Cardiac septum (tissue), 1 donor: ENCODE measurements at regions not wholly inside any gene's neighbourhood (a gene's known extent, or its start where the extent isn't known, plus 50 kb on each side); places are given as distances from the start of the nearest gene placed in this dataset.
"Not testable (repeated sequence)": the region's sequence is repeated elsewhere in the genome, so short reads cannot be mapped to it uniquely, and the experiment has no call there.

Experiments
- DNase-seq: peaks from one replicate; pipeline ENCODE4 v3.0.0-alpha.2; 2020; ENCODE audit warnings: low spot score
- intact Hi-C: fragments of 100-400 bp; cut with DNase I; formaldehyde crosslinking; loops from one replicate; pipeline ENCODE4 v1.14.0; 2022
- donor health status: DM: no; HTN: no; CAD: no.

DNA sequence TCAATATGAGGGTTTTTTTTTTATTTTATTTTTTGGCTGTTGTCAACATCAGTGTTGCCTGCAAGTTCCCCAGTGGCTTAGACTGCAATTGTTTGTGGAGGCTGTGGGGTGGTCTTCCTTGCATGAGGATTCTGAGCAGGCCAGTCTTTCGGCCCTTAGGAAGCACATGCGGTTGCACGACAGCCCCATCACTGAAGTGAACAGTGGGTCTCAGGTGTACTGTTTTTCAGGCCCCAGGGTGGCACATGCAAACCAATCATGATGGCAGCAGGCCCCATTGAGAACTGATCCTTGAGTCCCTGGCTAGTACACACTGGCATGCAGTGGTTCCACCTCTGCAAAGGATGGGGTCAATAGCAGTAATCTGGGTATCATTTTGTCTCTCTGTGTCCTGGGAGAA is 768.7 kb downstream of the EPHA3 start:
- no peak for DNase-seq
- intact Hi-C loops = no loop called here

DNA sequence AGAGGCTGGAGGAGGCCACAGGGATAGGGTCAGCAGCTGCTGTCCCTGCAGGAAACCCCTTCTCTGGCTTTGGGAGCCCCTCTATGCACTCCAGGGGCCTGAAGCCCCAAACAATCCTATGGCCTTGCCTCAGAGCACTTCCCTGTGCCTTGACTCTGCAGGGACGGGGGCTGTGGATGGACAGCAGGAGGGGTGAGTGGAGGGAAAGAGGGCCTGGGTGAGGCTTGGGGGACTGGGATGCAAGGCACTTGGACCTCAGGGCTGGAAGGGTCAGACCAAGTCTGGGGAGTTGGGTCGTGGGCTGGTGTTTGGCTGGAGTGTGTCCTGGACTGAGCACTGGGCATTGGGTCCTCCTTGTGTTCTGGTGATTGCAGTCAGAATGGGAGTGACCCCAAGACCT is 769.8 kb downstream of the EPHA3 start:
- intact Hi-C loops = no loop called here
- DNase-seq = no peak

DNA sequence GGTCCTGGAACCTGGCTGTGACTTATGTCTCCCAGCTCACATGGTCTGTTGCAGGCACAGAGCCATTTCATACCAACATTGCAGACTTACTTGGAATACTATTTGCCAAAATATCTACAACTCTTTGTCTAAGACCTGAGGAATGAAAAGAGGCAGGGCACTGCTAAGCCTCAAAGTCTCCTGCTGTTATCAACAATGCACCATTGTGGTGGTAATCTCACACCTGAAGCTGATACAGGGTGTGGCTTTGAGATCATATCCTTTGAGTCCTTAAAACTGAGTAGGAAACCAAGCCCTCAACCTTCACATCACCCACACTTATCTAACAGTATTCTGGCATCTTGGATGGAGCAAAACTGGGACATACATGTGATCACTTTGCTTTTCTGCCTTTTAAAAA is 782.0 kb downstream of the EPHA3 start:
- DNase-seq = no peak
- intact Hi-C loops = no loop called here

DNA sequence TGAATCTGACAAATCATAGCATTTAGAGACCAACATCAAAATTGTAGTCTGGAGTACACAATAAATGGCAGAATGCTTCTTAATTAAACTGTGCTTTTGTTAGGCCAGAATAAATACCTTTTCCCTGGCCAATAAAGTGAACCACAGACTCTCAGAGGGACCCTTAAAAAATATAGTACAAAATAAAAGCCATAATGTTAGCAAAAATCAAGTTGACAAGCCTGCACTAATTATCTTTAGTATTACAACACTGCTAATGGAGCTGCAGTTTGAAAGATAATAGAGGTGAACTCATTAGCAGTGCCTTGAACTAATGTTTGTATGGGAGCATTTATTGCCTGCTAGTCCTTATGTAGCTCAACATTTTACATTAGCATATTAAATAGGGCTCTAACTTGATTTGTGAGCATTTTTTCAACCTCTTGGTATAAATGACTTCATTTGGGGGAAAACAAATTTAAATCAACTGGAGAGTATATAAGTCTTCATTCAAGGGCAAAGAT is 801.3 kb downstream of the EPHA3 start:
- intact Hi-C loops = no loop called here
- no peak for DNase-seq

DNA sequence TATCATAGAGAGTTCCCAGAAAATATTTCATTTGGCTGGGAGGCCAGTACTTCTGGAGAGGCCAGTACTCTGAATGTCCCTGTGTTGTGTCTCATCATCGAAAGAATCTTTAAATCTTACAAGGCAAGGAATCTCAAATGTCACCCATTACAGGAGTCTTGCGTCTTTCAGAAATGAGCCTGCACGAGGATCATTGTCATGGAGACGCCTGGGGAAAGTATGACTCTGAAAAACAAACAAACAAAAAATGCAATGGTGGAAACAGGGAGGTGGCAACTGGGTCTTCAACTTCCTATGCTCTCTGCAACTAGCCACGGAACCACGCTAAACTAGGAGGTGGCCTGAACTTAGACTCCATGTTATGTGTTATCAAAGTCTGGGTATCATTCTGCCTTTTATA is 804.6 kb downstream of the EPHA3 start:
- intact Hi-C loops = no loop called here
- DNase-seq = no peak

DNA sequence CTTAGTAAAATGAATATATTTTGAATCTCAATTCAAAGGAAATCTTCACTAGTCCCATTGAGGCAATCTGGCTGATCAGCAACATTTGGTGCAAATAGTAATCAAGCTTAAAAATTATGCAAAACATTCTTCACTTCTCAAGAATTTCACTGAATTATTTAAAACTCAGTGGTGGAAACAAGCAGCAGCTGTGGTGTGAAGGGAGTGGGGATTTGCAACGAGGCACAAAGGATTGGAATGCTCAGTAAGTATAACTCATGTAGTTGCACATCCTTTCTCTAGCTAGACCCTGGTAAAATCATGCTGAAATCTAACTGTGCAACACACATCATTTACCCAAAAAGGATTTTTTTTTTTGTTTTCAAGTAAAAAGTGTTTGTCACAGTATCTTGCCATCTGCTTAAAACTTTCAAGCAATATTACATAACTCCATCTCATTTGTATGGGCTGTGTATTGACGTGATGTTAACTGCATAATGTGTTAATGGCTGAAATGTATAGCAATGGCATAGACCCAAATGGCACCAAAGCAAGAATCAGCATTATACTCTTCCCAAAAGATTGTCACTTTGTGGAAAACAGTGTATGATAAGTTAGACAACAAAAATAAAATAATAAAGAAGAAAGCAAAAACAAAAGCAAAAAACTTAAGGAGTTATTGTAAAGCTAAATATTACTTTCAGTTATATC is 816.6 kb downstream of the EPHA3 start:
- no peak for DNase-seq
- intact Hi-C loops = no loop called here

DNA sequence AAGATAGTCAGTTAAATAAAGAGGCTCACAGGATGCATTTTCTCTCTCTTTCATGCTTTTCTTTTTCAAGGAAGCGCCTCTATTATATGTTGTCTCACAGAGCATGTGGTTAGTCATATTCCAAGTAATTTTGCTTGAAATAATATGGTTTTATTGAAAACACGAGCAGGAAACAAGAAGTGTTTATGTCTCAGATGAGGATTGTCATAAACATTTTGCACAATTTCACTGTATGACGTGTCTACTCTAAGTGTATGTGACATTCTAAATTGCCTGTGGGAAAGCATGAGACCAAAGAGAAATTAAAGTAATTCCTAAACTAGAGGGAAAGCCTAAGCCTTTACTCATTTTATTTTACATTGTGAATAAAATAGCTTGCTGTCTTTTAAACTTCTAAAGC is 818.6 kb downstream of the EPHA3 start:
- intact Hi-C loops = no loop called here
- DNase-seq = no peak

DNA sequence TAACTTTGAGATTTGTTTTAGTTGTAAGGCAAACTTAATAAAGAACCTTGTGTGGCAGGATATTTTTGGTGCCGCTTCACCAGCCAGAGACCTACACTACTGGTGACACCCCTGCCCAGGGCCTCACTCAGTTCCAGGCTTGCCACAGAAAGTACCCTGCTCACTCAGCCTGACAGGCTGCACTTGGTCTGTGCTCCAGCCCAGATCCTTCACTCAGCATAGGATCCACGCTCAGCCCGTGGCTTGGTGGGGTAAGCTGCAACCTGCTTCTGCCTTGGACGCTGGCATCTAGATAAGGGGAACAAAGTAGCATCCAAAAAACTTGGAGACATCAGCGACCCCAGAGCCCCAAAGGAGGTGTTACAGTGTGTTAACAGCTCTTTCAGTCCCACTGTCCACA is 825.5 kb downstream of the EPHA3 start:
- intact Hi-C loops = no loop called here
- no peak for DNase-seq

DNA sequence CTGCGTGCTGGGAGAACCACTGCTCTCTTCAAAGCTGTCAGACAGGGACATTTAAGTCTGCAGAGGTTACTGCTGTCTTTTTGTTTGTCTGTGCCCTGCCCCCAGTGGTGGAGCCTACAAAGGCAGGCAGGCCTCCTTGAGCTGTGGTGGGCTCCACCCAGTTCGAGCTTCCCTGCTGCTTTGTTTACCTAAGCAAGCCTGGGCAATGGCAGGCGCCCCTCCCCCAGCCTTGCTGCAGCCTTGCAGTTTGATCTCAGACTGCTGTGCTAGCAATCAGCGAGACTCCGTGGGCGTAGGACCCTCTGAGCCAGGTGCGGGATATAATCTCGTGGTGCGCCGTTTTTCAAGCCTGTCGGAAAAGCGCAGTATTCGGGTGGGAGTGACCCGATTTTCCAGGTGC is 837.0 kb downstream of the EPHA3 start:
- intact Hi-C loops, DNase-seq: not testable (repeated sequence)

DNA sequence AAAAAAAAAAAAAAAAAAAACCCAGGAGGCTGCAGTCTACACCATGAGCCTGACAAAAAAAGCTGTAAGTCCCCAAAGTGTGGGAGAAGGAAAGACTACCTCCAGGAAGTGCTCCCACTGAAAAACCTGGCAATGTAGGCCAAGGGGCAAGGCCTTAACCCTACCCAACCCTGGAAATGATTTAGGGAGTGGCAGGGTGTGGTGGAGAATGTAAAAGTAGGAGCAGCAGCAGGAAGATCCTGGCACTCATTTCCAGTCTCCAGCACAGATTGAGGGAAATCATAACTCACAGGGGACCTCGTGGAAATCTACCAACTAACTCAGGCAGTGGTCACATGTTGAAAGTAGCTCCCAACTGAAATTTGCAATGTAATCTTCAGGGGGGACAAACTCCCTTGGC is 839.5 kb downstream of the EPHA3 start:
- intact Hi-C loops = no loop called here
- no peak for DNase-seq

DNA sequence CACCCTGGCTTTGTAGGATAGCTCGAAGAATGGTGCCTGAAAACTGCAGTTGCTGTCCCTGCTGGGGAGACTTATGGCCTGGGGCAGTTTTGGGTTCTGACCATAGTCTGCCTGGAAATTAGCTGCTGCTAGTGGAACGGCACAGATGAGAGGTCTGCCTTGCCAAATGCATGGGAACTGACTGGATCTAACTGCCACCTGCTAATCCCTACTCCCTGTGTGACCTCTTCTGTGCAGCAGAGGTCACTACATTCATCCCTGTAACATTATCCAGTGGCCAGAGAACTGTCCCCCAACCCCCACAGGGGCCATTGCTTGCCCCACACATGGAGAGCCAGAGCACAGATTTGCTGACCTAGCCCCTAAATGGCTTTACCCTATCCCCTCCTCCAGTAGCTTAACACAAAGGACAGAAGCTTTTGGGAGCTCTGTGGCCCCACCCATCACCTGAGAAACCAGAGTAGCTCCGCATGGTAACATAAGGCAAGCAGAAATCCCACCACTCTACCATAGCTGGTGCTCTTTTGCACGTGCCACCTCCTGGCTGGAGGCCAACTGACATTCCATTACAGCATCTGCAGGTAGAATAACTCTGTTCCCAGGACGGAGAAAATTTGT is 840.0 kb downstream of the EPHA3 start:
- intact Hi-C loops = no loop called here
- DNase-seq = no peak

DNA sequence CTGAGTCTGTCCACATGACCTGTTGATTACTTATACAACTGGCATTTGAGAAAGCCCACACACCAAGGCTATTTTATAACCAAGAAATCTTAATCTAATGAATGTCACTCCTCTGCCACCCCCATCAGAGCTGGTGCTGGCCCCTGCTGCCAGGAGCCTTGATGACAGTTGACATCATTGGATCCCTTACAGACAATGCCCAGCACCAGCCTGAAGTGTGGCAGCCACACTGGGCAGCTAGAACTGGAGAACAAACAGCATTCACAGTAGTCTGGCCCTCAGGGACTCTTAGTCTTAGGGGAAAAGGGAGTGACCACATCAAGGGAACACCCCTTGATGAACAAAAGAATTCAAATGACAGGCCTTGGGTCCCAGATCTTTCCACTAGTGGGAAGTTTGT is 840.6 kb downstream of the EPHA3 start:
- intact Hi-C loops = no loop called here
- DNase-seq = no peak

DNA sequence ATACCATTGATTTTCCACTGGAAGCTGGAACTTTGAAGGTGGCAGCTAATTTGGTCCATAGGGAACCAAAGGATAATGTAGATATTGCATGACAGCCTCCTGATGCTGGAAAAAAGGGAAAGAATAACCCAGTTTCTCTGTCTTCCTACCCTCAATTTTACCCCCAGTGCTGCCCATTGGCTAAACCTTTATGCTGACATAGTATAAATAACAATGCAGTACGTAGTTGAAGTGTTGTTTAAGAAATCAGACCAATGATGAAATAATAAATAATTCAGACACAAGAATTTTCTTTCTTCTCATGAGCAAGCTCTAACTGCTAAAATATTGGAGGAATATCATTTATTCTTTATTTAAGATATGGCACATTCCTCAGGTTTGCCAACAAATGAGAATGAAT is 843.4 kb downstream of the EPHA3 start:
- intact Hi-C loops = no loop called here
- no peak for DNase-seq

DNA sequence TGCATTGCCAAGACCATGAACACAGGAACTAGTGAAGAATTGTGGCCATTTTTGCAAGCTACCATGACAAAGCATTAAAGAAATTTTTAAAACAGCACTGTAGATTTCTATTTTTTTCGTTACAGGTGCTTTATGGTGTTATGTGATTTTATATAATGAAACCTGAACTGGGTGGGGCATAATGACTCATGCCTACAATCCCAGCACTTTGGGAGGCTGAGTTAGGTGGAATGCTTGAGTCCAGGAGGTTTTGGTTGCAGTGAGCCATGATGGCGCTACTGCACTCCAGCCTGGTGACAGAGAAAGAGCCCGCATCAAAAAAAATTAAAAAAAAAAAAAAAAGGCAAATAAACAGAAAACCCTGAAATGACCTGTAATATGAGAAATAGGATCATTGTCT is 846.7 kb downstream of the EPHA3 start:
- no peak for DNase-seq
- intact Hi-C loops = no loop called here

DNA sequence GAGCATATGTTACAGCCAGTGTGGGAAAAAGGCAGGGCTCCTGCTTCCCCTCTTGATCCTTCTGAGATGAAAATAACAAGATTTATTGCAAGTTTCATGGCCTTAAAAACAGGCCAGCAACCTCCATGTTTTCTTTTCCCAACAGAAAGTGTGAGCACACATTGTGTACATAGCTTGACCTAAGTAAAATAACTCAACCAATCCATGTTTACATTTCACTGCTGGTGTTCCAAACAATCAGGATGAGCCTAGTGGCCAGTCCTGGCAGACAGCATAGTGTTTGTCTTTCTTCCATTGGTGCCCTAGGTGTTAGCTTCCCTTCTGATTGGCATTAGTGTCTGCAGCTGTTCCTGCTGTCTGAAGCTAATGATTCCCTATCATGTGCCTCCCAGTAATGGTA is 847.7 kb downstream of the EPHA3 start:
- DNase-seq = no peak
- intact Hi-C loops = no loop called here

DNA sequence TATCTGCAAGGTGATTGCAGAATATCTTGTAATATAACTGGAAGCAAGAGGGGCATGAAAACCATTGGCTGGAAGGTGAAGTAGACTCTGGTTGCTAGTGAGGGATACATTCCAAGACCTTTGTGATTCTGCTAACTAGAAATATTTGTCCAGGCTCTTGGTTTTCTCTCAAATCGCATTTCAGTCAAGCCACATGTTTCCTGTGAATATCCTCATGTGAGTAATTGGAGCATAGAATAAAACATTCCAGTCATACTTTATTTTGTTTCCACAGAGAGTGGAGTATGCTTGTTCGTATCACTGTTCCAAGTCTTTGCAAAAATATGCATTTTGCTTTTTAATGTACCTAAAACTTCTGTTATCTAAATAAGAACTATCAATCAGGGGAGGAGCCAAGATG is 850.0 kb downstream of the EPHA3 start:
- DNase-seq = no peak
- intact Hi-C loops = no loop called here

DNA sequence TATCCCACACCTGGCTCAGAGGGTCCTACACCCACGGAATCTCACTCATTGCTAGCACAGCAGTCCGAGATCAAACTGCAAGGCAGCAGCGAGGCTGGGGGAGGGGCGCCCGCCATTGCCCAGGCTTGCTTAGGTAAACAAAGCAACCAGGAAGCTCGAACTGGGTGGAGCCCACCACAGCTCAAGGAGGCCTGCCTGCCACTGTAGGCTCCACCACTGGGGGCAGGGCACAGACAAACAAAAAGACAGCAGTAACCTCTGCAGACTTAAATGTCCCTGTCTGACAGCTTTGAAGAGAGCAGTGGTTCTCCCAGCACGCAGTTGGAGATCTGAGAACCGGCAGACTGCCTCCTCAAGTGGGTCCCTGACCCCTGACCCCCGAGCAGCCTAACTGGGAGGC is 850.7 kb downstream of the EPHA3 start:
- DNase-seq, intact Hi-C loops: not testable (repeated sequence)

DNA sequence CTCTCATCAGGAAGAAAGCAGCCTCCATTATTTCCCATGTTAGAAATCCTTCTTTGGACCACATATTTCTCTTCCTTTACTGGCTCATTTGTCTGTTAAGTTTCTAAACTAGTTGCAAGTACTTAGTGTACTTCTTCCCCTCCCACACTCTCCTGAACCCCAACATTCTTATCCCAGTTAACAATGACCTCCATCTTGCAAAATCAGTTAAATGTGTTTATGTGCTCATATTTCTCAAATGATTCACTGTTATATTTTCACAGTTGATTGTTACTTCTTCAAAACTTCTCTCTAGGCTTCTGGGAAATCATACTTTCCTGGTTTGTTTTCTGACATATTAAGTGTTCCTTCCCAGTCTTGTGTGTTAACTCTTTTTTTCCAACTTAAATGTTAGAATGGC is 856.9 kb downstream of the EPHA3 start:
- DNase-seq = no peak
- intact Hi-C loops = no loop called here

DNA sequence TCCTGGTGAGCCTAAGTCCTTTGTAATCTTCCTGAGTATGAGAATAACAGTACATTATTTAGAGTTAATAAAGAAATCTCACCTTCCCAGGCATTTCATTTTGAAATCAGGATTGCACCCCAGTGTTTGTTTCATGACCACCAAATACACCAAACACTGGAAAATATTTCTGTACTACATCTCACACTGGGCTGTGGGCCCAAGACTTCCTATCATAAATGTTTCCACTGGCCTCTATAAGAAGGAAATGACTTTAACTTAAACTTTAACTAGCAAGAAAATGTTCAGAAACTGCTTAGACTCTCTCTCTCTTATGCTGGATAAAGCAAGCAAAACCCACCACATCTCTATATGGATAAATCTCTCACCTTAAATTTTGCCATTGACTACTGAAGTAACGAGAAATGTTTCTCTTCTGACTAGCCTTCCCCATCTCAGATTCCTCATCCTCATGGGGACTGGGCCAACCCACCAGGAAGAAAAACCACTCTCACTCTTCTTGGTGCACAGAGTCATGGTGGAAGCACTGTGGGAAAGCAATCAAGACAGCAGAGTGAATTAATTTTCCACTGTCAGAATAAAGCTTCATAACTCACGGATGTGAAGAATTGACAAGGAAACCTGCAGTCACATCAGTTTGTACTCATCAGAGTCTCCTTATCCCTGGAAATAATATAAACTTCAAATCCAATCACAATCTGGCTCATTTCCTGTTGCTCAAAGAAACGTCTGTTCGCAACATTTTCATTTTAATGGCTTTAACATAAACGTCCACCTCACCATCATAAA is 859.6 kb downstream of the EPHA3 start:
- no peak for DNase-seq
- intact Hi-C loops = no loop called here

DNA sequence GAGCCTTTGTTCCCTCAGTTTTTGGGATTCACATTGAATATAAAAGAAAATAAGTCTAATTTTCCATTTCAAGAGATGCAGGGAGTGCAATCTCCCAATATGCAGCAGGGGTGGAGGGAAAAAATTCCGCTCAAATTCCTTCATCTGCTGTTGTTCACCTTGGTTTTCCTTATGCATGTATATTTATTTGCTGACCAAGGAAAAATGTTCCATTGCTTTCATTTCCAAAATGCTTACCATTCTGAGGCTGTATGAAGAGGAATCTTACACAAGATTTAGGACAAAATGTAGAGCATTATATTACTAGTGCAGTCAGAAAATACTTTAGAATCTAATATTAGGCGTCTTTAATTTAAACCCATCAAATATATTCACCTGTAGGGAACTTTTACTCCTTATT is 863.9 kb downstream of the EPHA3 start:
- intact Hi-C loops = no loop called here
- DNase-seq = no peak

DNA sequence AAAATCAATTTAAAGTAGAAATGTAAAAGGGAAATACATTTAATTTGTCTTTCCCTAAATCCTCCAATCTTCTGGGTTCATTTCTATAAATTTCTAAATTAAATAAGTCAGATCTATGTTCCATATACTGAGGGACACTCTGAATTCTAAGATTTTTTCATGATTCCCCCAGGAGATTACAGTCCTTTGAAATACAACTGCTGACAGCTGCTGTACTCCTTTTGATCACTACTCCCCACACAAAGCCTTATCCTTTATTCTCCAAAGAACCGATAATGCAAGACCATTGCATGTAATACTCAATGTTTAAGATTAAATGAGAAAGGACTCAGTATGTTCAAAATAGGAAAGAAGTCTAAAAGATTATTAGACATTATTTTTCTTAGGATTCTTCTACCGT is 865.7 kb downstream of the EPHA3 start:
- no peak for DNase-seq
- intact Hi-C loops = no loop called here
